GM18951 (cell line): ENCODE measurements at regions not wholly inside any gene's neighbourhood (a gene's known extent, or its start where the extent isn't known, plus 50 kb on each side); places are given as distances from the start of the nearest gene placed in this dataset.

Source experiments
- POLR2A ChIP-seq: IDR thresholded peaks from 4 replicates; pipeline ENCODE4 v1.6.1; 2011; ENCODE audit warnings: mild to moderate bottlenecking; ENCODE audit not compliant: insufficient read length, insufficient read depth; ENCODE audit errors: extremely low read depth
- in situ Hi-C: fragments of 300-500 bp; cut with MboI; formaldehyde crosslinking; loops from one replicate; pipeline ENCODE4 v1.12.0; 2022; ENCODE audit warnings: low sequenced_read_pairs, mixed read lengths, inconsistent platforms; ENCODE audit not compliant: unreplicated experiment

GRCh38 chr20:4585758-4586157 lies 100.5 kb upstream of the PRNP start:
- no peak for TF ChIP-seq POLR2A
- in situ Hi-C loops: no loop called here

DNA sequence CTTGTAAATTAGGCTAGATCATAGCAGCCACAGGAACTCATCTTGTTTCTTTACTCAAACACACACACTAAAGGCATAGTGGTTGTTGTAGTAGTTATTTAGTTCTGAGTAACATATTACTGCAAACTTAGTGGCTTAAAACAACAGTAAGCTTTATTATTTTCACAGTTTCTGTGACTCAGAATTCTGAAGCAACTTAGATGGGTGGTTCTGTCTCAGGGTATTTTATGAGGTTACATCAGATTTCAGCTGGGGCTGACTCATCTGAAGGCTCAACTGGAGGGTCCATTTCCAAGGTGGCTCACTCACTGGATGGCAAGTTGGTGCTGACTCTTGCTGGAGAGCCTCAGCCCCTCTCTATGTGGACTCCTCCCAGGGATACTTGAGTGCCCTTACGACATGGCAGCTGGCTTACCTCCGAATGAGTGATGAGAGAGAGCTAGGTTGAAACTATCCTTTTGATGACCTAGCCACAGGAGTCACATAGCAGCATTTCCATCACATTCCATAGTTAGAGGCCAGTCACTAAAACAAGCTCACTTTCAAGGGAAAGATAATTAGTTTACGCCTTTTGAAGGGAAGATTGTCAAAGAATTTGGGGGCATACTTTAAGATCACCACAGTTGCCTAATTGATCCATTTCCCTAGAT lies 101.0 kb upstream of the PRNP start:
- in situ Hi-C loops: no loop called here
- TF ChIP-seq POLR2A: no peak

DNA sequence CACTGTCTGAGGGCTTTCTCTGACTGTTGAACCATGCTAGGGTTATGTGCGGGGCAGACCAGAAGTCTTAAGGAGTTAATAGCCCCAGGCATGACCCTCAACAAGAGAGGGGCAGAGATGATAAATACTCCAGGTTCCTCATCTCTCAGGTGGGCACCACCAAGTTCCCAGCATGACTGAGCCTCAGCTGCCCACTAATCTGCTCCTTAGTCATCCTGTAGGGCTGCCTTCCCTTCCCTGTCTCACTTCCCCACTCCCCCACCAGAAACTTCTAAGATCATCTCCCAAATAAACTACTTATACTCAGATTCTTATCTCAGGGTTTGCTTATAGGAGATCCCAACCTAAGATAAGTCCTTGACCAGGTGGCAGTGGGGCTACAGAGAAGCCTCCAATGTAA lies 101.7 kb upstream of the PRNP start:
- no peak for TF ChIP-seq POLR2A
- in situ Hi-C loops: no loop called here

DNA sequence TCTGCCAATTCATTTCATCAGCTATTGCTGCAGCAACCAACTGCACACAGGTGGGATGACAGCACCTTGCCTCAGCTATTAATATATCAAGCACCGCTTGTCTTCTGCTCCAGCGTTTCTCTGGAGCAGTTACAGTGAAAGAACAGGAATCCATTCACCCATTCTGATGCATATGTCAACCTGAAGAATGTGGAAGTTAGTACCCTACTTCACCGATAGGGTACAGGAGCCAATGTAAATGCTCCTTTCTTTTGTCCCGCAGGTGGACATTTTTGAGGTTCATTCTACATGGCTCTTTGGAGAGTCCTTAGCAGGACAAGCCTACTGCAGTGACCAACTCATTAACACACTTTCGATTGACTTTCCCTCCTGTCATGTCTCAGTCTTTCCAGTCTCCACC lies 104.4 kb upstream of the PRNP start:
- TF ChIP-seq POLR2A: no peak
- in situ Hi-C loops: no loop called here

GRCh38 chr20:4578375-4578774 lies 107.9 kb upstream of the PRNP start:
- no peak for TF ChIP-seq POLR2A
- in situ Hi-C loops: no loop called here

DNA sequence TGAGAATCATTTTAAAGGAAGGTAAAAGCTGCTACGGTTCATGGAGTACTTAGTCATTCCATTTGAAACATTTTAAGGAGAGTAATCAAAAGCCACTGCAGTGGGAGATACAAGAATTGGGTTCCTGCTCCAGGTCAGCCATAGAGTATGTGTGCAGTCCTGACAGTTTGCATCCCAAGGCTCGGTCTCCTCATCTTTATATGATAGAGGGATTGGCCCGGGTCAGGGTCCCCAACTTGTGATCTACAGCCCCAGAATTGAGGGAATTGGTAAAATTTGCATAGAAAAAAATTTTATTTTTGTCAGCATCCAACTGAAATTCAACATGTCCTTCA lies 111.9 kb upstream of the PRNP start:
- in situ Hi-C loops: no loop called here
- no peak for TF ChIP-seq POLR2A

DNA sequence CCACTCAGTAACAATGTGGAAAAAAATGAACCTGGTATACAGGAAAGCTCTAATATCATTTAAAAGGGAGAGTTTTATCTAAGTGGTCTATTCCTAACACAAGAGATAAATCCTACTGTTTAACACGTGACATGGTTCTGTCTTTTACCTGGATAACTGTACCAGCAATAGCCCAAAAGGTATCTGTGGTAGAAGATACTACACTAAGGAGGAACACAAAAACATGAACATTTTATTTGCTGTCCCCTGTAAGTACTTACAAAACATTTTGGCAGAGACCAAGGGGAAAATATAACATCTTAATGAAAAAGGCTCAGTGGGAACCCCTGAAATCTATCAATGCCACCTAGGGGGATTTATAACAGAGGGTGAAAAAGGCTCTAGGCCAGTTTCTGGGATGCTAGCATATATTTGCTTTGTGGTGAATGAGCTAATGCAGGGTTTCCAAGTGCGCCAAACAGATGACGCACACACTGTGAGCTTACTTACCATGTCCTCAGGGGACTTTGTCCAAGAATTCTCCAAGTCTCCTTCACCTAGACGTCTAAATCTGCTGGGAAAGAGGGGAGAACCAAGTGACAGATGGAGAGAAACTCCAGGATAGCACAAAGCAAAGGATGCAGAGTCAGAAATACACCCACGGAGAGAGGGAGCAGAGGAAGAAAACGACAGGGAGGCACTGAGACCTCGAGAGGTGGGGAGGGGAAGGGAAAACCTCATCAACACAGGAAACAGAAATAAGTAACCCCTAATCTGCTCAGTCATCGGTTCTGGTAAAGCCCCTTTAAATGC lies 112.5 kb upstream of the PRNP start:
- in situ Hi-C loops: no loop called here
- no peak for TF ChIP-seq POLR2A

GRCh38 chr20:4571759-4572531 lies 114.3 kb upstream of the PRNP start:
- in situ Hi-C loops: no loop called here
- no peak for TF ChIP-seq POLR2A

DNA sequence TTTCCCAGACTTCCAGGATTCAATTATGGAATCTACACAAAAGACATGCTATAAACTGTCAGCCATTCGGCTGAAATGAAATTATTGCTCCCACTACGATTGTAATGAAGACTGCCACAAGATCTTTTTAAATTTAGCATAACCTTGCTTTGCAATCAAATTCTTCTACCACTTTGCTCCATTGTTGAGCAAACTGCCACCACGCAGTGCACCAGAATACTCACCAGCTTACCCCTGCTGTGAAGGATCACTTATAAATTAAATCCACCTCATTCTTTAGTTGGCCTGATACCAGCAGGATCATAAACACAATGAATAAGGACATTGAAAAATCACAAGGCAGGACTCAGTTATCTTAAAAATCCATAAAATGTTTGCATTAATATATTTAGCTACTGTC lies 116.4 kb upstream of the PRNP start:
- TF ChIP-seq POLR2A: no peak
- in situ Hi-C loops: no loop called here

GRCh38 chr20:4569092-4569491 lies 117.2 kb upstream of the PRNP start:
- in situ Hi-C loops: no loop called here
- no peak for TF ChIP-seq POLR2A

GRCh38 chr20:4568361-4568959 lies 117.8 kb upstream of the PRNP start:
- no peak for TF ChIP-seq POLR2A
- in situ Hi-C loops: no loop called here

DNA sequence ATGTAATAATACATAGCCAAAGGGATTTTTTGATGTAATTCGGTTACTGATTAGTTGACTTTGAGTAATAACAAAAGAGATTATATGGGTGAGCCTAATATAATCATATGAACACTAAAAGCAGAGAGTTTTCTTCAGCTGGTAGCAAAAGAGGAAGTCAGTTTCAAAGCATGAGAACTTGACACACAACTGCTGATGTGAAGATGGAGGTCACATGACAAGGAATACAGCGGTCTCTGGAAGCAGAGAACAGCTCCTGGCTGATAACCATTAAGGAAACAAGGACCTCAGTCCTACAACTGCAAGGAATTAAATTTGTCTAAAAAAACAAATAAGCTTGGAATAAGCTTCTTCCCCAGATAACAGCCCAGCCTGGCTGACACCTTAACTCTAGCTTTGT lies 119.1 kb upstream of the PRNP start:
- in situ Hi-C loops: no loop called here
- no peak for TF ChIP-seq POLR2A

- TF ChIP-seq POLR2A: no peak
- in situ Hi-C loops: no loop called here
Observed at GRCh38 chr20:4563534-4563933, 122.7 kb upstream of the PRNP start.
